B cell (primary cell): ENCODE measurements at regions not wholly inside any gene's neighbourhood (a gene's known extent, or its start where the extent isn't known, plus 50 kb on each side); places are given as distances from the start of the nearest gene placed in this dataset.

Experiments used
- CTCF ChIP-seq: fragments of 200-600 bp; IDR thresholded peaks from one replicate; pipeline ENCODE4 v1.8.0; 2022; ENCODE audit warnings: antibody characterized with exemption, mild to moderate bottlenecking
- EZH2 ChIP-seq: IDR thresholded peaks from 2 replicates; pipeline ENCODE4 v1.6.1; 2012; ENCODE audit warnings: borderline replicate concordance, low read depth, mild to moderate bottlenecking, moderate library complexity, low read length; ENCODE audit not compliant: insufficient read depth, poor library complexity, severe bottlenecking

- TF ChIP-seq CTCF: no peak
- no peak for TF ChIP-seq EZH2
Measured at GRCh38 chr6:9937031-9937763, 477.7 kb downstream of the TFAP2A start.
